NCI-H82 treated with DMSO at 0.1 percent for 48 hours (cell line): ENCODE measurements at regions not wholly inside any gene's neighbourhood (a gene's known extent, or its start where the extent isn't known, plus 50 kb on each side); places are given as distances from the start of the nearest gene placed in this dataset.
"Not testable (repeated sequence)": the region's sequence is repeated elsewhere in the genome, so short reads cannot be mapped to it uniquely, and the experiment has no call there.

Source experiments
- DNase-seq: peaks from one replicate; lab custom pipeline; 2025; ENCODE audit not compliant: unreplicated experiment; lab: John Stamatoyannopoulos, UW

- DNase-seq, result no peak
Measured at GRCh38 chr12:91695964-91696363, 449.7 kb downstream of the BTG1 start.

GRCh38 chr12:91695406-91695805, 450.2 kb downstream of the BTG1 start:
- DNase-seq, result not testable (repeated sequence)

- DNase-seq, result no peak
Measured at GRCh38 chr12:91690531-91690930, 455.1 kb downstream of the BTG1 start.

- no peak for DNase-seq
Measured at GRCh38 chr12:91687052-91688017, 458.3 kb downstream of the BTG1 start.

GRCh38 chr12:91685917-91686316, 459.7 kb downstream of the BTG1 start:
- no peak for DNase-seq

GRCh38 chr12:91681751-91682150, 463.9 kb downstream of the BTG1 start:
- DNase-seq, result no peak

GRCh38 chr12:91680864-91681263, 464.8 kb downstream of the BTG1 start:
- DNase-seq, result no peak

GRCh38 chr12:91677556-91677955, 468.1 kb downstream of the BTG1 start:
- DNase-seq, result no peak

GRCh38 chr12:91675401-91675800, 470.2 kb downstream of the BTG1 start:
- no peak for DNase-seq

- DNase-seq, result no peak
Measured at GRCh38 chr12:91672130-91672529, 473.5 kb downstream of the BTG1 start.

- no peak for DNase-seq
Measured at GRCh38 chr12:91667694-91668093, 478.0 kb downstream of the BTG1 start.

- no peak for DNase-seq
Measured at GRCh38 chr12:91663744-91664143, 481.1 kb upstream of the DCN start.

GRCh38 chr12:91663310-91663709, 480.7 kb upstream of the DCN start:
- DNase-seq, result no peak

GRCh38 chr12:91662021-91662420, 479.4 kb upstream of the DCN start:
- DNase-seq, result no peak

- no peak for DNase-seq
Measured at GRCh38 chr12:91657032-91657431, 474.4 kb upstream of the DCN start.

GRCh38 chr12:91655966-91656365, 473.3 kb upstream of the DCN start:
- no peak for DNase-seq

- DNase-seq, result no peak
Measured at GRCh38 chr12:91654087-91654486, 471.5 kb upstream of the DCN start.

- DNase-seq, result no peak
Measured at GRCh38 chr12:91651728-91652127, 469.1 kb upstream of the DCN start.

GRCh38 chr12:91643763-91644162, 461.1 kb upstream of the DCN start:
- no peak for DNase-seq

- DNase-seq, result no peak
Measured at GRCh38 chr12:91640021-91640420, 457.4 kb upstream of the DCN start.

GRCh38 chr12:91639327-91639726, 456.7 kb upstream of the DCN start:
- no peak for DNase-seq

GRCh38 chr12:91637789-91638624, 455.4 kb upstream of the DCN start:
- DNase-seq, result no peak
